ENCODE measurements at regions not wholly inside any gene's neighbourhood (a gene's known extent, or its start where the extent isn't known, plus 50 kb on each side); places are given as distances from the start of the nearest gene placed in this dataset.

GRCh38 chr4:138815811-138816210 is 199.8 kb upstream of the NOCT start:
- TF ChIP-seq, protein P1, sequence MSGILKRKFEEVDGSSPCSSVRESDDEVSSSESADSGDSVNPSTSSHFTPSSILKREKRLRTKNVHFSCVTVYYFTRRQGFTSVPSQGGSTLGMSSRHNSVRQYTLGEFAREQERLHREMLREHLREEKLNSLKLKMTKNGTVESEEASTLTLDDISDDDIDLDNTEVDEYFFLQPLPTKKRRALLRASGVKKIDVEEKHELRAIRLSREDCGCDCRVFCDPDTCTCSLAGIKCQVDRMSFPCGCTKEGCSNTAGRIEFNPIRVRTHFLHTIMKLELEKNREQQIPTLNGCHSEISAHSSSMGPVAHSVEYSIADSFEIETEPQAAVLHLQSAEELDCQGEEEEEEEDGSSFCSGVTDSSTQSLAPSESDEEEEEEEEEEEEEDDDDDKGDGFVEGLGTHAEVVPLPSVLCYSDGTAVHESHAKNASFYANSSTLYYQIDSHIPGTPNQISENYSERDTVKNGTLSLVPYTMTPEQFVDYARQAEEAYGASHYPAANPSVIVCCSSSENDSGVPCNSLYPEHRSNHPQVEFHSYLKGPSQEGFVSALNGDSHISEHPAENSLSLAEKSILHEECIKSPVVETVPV (CRISPR knock-in tag; IDR thresholded peaks at IDR 0.05), result no peak
- no peak for ATAC-seq

GRCh38 chr4:138805736-138806135 is 209.8 kb upstream of the NOCT start:
- ATAC-seq, result no peak
- TF ChIP-seq POU6F1 (CRISPR knock-in tag; IDR thresholded peaks at IDR 0.05; ENCODE audit: borderline replicate concordance, low read depth), result no peak
- TF ChIP-seq CREB5 (CRISPR knock-in tag; IDR thresholded peaks at IDR 0.05; ENCODE audit: low read depth), result no peak
- TF ChIP-seq ZNF8 (CRISPR knock-in tag; IDR thresholded peaks at IDR 0.05), result no peak

- ATAC-seq, result no peak
- no peak for TF ChIP-seq ESRRG (CRISPR knock-in tag; IDR thresholded peaks at IDR 0.05)
- no peak for TF ChIP-seq ISL1 (CRISPR knock-in tag; IDR thresholded peaks at IDR 0.05)
- TF ChIP-seq ZNF8 (CRISPR knock-in tag; IDR thresholded peaks at IDR 0.05), result no peak
- TF ChIP-seq ZFP30 (CRISPR knock-in tag; IDR thresholded peaks at IDR 0.05), result no peak
- TF ChIP-seq TOX (CRISPR knock-in tag; IDR thresholded peaks at IDR 0.05; ENCODE audit: borderline replicate concordance), result no peak
- no peak for TF ChIP-seq POU6F1 (CRISPR knock-in tag; IDR thresholded peaks at IDR 0.05; ENCODE audit: borderline replicate concordance, low read depth)
- no peak for TF ChIP-seq CSDC2 (CRISPR knock-in tag; IDR thresholded peaks at IDR 0.05)
- no peak for TF ChIP-seq GLIS3 (CRISPR knock-in tag; IDR thresholded peaks at IDR 0.05)
- TF ChIP-seq OSR1 (CRISPR knock-in tag; IDR thresholded peaks at IDR 0.05), result no peak
- no peak for TF ChIP-seq ZNF565 (CRISPR knock-in tag; conservative IDR thresholded peaks at IDR 0.05; ENCODE audit: low read depth)
- TF ChIP-seq CREB5 (CRISPR knock-in tag; IDR thresholded peaks at IDR 0.05; ENCODE audit: low read depth), result no peak
- TF ChIP-seq PPARA (CRISPR knock-in tag; IDR thresholded peaks at IDR 0.05; ENCODE audit: borderline replicate concordance), result no peak
- TF ChIP-seq ZC3H10 (CRISPR knock-in tag; IDR thresholded peaks at IDR 0.05), result no peak
Observed at GRCh38 chr4:138804711-138805110, 210.9 kb upstream of the NOCT start.

- TF ChIP-seq ZNF8 (CRISPR knock-in tag; IDR thresholded peaks at IDR 0.05), result no peak
- TF ChIP-seq POU6F1 (CRISPR knock-in tag; IDR thresholded peaks at IDR 0.05; ENCODE audit: borderline replicate concordance, low read depth), result no peak
- TF ChIP-seq GLIS3 (CRISPR knock-in tag; IDR thresholded peaks at IDR 0.05), result no peak
- no peak for TF ChIP-seq ARNTL (CRISPR knock-in tag; IDR thresholded peaks at IDR 0.05; ENCODE audit: borderline replicate concordance, low read depth)
- TF ChIP-seq, protein P2, sequence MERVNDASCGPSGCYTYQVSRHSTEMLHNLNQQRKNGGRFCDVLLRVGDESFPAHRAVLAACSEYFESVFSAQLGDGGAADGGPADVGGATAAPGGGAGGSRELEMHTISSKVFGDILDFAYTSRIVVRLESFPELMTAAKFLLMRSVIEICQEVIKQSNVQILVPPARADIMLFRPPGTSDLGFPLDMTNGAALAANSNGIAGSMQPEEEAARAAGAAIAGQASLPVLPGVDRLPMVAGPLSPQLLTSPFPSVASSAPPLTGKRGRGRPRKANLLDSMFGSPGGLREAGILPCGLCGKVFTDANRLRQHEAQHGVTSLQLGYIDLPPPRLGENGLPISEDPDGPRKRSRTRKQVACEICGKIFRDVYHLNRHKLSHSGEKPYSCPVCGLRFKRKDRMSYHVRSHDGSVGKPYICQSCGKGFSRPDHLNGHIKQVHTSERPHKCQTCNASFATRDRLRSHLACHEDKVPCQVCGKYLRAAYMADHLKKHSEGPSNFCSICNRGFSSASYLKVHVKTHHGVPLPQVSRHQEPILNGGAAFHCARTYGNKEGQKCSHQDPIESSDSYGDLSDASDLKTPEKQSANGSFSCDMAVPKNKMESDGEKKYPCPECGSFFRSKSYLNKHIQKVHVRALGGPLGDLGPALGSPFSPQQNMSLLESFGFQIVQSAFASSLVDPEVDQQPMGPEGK (CRISPR knock-in tag; IDR thresholded peaks at IDR 0.05; ENCODE audit: borderline replicate concordance), result no peak
- TF ChIP-seq ISL1 (CRISPR knock-in tag; IDR thresholded peaks at IDR 0.05), result no peak
- no peak for TF ChIP-seq OSR1 (CRISPR knock-in tag; IDR thresholded peaks at IDR 0.05)
- no peak for TF ChIP-seq ZC3H10 (CRISPR knock-in tag; IDR thresholded peaks at IDR 0.05)
- TF ChIP-seq ZNF70 (CRISPR knock-in tag; IDR thresholded peaks at IDR 0.05), result no peak
- TF ChIP-seq, protein P1 (CRISPR knock-in tag; IDR thresholded peaks at IDR 0.05), result no peak
- TF ChIP-seq ESRRG (CRISPR knock-in tag; IDR thresholded peaks at IDR 0.05), result no peak
- TF ChIP-seq, protein P3, sequence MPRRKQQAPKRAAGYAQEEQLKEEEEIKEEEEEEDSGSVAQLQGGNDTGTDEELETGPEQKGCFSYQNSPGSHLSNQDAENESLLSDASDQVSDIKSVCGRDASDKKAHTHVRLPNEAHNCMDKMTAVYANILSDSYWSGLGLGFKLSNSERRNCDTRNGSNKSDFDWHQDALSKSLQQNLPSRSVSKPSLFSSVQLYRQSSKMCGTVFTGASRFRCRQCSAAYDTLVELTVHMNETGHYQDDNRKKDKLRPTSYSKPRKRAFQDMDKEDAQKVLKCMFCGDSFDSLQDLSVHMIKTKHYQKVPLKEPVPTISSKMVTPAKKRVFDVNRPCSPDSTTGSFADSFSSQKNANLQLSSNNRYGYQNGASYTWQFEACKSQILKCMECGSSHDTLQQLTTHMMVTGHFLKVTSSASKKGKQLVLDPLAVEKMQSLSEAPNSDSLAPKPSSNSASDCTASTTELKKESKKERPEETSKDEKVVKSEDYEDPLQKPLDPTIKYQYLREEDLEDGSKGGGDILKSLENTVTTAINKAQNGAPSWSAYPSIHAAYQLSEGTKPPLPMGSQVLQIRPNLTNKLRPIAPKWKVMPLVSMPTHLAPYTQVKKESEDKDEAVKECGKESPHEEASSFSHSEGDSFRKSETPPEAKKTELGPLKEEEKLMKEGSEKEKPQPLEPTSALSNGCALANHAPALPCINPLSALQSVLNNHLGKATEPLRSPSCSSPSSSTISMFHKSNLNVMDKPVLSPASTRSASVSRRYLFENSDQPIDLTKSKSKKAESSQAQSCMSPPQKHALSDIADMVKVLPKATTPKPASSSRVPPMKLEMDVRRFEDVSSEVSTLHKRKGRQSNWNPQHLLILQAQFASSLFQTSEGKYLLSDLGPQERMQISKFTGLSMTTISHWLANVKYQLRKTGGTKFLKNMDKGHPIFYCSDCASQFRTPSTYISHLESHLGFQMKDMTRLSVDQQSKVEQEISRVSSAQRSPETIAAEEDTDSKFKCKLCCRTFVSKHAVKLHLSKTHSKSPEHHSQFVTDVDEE (CRISPR knock-in tag; IDR thresholded peaks at IDR 0.05), result no peak
- TF ChIP-seq ZNF565 (CRISPR knock-in tag; conservative IDR thresholded peaks at IDR 0.05; ENCODE audit: low read depth), result no peak
- no peak for TF ChIP-seq RARB (CRISPR knock-in tag; IDR thresholded peaks at IDR 0.05)
- TF ChIP-seq ZFP3 (CRISPR knock-in tag; IDR thresholded peaks at IDR 0.05), result no peak
- no peak for ATAC-seq
Observed at GRCh38 chr4:138803051-138803450, 212.5 kb upstream of the NOCT start.

Measured in SK-N-SH treated with all-trans-retinoic acid at 6 μM for 48 hours (cell line).